ENCODE measurements at regions not wholly inside any gene's neighbourhood (a gene's known extent, or its start where the extent isn't known, plus 50 kb on each side); places are given as distances from the start of the nearest gene placed in this dataset.
"Not testable (repeated sequence)": the region's sequence is repeated elsewhere in the genome, so short reads cannot be mapped to it uniquely, and the experiment has no call there.

- no peak for ATAC-seq
- DNase-seq: no peak
- intact Hi-C loops (cut with DNase I): no loop called here
These were observed 50.2 kb downstream of the RAD54L2 start for GRCh38 chr3:51588724-51589123.

- ATAC-seq (no peak), DNase-seq (no peak)
- intact Hi-C loops (cut with DNase I): no loop called here
These were observed 52.7 kb downstream of the RAD54L2 start for GRCh38 chr3:51591231-51591630.

DNA sequence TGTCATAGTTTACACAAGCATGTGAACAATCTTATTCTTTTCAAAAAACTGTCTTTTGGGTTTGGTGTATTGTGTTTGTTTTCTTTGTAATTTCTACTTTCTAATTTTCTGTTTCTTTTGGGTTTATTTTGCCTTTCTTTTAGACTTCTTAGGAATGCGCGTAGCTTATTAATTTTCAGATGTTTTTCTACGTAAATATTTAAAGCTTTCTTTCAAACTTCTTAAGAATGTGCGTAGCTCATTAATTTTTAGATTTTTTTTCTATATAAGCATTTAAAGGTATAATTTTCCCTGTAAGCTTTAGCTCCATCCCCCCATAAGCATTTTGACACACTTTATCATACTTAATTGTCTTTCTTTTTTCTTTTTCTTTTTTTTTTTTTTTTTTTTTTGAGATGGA lies 55.2 kb downstream of the RAD54L2 start:
- intact Hi-C loops (cut with DNase I): no loop called here
- DNase-seq (no peak), ATAC-seq (no peak)

GRCh38 chr3:51599638-51600037 lies 61.1 kb downstream of the RAD54L2 start:
- intact Hi-C loops (cut with DNase I); ATAC-seq; DNase-seq: not testable (repeated sequence)

GRCh38 chr3:51604212-51604611 lies 65.7 kb downstream of the RAD54L2 start:
- intact Hi-C loops (cut with DNase I): no loop called here
- no peak for DNase-seq
- ATAC-seq: no peak

DNA sequence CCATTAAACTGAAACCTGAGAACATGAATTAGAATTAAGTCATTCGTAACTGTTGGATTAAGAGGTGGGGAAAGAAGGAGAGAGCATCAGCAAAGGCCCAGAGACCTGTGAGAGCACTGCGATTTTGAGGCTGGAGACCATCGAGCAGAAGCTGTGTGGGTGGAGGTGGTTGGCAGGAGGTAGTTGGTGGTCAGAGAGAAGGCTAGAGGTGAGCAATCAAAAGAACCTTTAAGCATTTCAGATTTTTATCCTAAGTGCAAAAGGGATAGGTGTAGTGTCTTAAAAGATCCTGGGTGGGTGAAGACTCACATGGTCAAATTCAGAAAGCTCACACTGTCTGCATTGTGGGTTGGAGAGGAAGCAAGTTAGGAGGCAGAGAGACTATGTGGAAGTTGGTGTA lies 65.1 kb upstream of the TEX264 start:
- ATAC-seq (no peak), DNase-seq (no peak)
- intact Hi-C loops (cut with DNase I): no loop called here

DNA sequence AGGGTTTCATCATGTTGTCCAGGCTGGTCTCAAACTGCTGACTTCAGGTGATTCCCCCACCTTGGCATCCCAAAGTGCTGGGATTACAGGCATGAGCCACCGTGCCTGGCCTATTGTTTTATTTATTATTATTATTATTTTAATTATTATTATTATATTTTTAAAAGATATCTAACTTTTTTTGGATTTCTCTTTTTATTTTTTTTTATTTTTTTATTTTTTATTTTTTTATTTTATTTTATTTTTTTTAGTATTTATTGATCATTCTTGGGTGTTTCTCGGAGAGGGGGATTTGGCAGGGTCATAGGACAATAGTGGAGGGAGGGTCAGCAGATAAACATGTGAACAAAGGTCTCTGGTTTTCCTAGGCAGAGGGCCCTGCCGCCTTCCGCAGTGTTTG lies 64.2 kb upstream of the TEX264 start:
- ATAC-seq; intact Hi-C loops (cut with DNase I); DNase-seq: not testable (repeated sequence)

GRCh38 chr3:51607591-51608325 lies 63.3 kb upstream of the TEX264 start:
- ATAC-seq; DNase-seq; intact Hi-C loops (cut with DNase I): not testable (repeated sequence)

- intact Hi-C loops (cut with DNase I): no loop called here
- ATAC-seq (no peak), DNase-seq (no peak)
These were observed 60.3 kb upstream of the TEX264 start for GRCh38 chr3:51610708-51611107.

DNA sequence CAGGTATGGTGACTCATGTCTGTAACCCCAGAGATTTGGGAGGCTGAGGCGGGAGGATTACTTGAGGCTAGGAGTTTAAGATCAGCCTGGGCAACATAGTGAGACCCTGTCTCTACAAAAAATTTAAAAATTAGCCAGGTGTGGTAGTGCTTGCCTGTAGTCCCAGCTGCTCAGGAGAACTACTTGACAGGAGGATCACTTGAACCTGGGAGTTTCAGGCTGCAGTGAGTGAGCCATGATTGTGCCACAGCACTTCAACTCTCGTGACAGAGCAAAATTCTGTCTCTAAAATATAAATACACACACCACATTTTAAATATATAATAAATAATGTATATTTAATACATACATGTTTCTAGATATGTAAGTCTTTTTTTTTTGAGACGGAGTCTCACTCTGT lies 53.5 kb upstream of the TEX264 start:
- ATAC-seq: no peak

GRCh38 chr3:51618038-51618437 lies 53.0 kb upstream of the TEX264 start:
- ATAC-seq; intact Hi-C loops (cut with DNase I): not testable (repeated sequence)

More for the DNA sequence above, 53.5 kb upstream of the TEX264 start:
- intact Hi-C loops (cut with DNase I): no loop called here
- no peak for DNase-seq

DNA sequence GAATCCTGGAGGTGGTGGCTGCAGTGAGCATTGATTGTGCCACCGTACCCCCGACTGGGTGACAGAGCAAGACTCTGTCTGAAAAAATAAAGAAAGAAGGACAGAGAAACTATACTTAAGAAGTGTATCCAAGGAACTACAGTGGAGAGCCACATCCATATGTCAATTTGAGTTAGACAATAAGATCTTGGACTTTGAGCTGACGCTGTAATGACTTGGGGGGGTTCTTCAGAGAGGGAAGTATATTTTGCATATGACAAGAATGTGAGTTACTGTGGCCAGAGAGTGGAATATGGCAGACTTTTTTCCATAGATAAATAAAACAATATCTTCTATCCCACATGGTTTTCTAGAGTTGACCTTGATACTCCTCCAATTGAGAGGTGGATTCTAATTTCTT lies 52.6 kb upstream of the TEX264 start:
- DNase-seq (no peak), ATAC-seq (no peak)
- intact Hi-C loops (cut with DNase I): no loop called here

More at GRCh38 chr3:51618038-51618437, 53.0 kb upstream of the TEX264 start:
- not testable (repeated sequence) for DNase-seq

GRCh38 chr3:51619983-51620382 lies 51.1 kb upstream of the TEX264 start:
- DNase-seq (no peak), ATAC-seq (no peak)
- intact Hi-C loops (cut with DNase I): no loop called here

DNA sequence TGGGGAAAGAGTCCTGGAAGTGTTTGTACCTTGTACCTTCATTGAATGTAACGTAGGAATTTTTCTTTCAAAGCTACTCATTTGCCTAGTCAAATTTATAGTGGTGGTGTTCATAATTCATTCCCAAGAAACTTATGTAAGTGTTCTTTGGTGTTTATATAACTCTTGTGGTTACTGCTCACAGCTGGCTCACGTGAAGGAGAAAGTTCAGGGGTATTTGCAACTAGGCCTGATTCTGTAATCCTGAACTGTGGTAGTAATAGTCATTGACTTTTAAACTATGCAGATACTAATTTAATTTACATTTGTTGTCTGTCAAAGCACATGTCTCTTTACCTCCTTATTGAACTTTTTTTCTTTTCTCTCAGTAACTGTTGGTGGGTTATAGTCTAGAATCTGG lies 50.5 kb upstream of the TEX264 start:
- intact Hi-C loops (cut with DNase I): no loop called here
- peak in 1 of 2 donors; percentile 60 for ATAC-seq

DNA sequence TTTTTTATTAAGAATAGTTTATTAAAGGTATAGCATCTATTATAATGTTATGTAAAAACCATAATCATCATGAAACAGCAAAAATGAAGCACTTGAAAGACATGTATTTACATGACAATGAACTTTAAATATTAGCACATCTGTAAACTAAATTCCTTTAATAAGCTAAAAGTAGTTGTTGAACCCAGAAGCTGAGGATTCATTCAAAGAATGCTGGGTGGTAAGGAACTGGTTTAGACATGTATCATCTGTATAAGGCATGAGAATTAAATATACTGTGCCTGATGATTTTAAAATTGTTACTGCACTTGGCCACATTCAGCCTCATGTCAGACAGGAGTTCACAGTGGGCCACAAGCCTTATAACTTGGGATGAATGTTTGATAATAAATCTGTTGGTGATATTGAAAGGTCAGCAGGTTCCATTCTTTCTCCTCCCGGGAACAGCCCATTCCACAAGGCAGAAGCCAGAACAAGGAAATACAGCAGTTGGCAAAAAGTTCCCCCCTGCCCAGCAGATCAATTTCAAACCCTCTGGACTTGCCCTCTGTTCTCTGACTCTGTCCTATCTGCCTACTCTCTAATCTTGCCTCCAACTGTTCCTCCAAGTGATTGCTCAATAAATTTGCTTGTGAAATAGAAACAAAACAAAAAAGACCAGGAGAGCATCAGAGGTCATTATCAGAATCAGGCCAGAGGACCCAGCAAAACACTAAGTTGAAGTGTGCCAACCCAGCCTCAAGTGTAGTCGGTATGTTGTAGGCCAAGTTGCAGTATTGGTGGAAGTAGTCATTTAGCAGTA lies 49.8 kb upstream of the TEX264 start:
- ATAC-seq (peak; percentile 69 to 82), DNase-seq (no peak)
- intact Hi-C loops (cut with DNase I): no loop called here

More for the DNA sequence above, 50.5 kb upstream of the TEX264 start:
- no peak for DNase-seq
